IMR-90 (cell line): ENCODE measurements at regions not wholly inside any gene's neighbourhood (a gene's known extent, or its start where the extent isn't known, plus 50 kb on each side); places are given as distances from the start of the nearest gene placed in this dataset.

Experiments
- ATAC-seq: fragments of 200-7000 bp; cut with Tn5 transposase; 2 replicates; pipeline ENCODE4 v1.9.1; 2020; ENCODE audit warnings: low read depth, mild to moderate bottlenecking, moderate library complexity
- BruUV-seq: library from RNA; stranded (reverse); fragments of 400-500 nt; replicated peaks from 2 replicates; lab custom pipeline; 2021; lab: Mats Ljungman, UMichigan
- CTCF ChIA-PET: fragments of 300-600 bp; formaldehyde crosslinking; extraction: SDS; loops from one replicate; lab custom pipeline; 2021; ENCODE audit warnings: antibody characterized with exemption; lab: Yijun Ruan, JAX
- POLR2A ChIA-PET: fragments of 300-600 bp; sonication (Branson Sonifier 250); formaldehyde crosslinking; loops from one replicate; lab custom pipeline; 2022; ENCODE audit warnings: antibody characterized with exemption; ENCODE audit not compliant: unreplicated experiment; lab: Charles Lee
- DNase-seq: peaks from one replicate; pipeline ENCODE4 v3.0.0; 2013
- H2AFZ ChIP-seq: replicated peaks from 2 replicates; pipeline ENCODE3; 2013; ENCODE audit warnings: low read length, mild to moderate bottlenecking; ENCODE audit not compliant: poor library complexity
- H2AK5ac ChIP-seq: 2 replicates; pipeline ENCODE4 v1.6.1; 2013; ENCODE audit warnings: low read depth, low read length, inconsistent platforms
- H2AK9ac ChIP-seq: replicated peaks from 2 replicates; pipeline ENCODE3; 2013; ENCODE audit warnings: mild to moderate bottlenecking, low read depth, low read length, moderate library complexity; ENCODE audit not compliant: poor library complexity
- H2BK120ac ChIP-seq: 2 replicates; pipeline ENCODE4 v1.6.1; 2013; ENCODE audit warnings: low read depth, low read length, inconsistent platforms
- H2BK15ac ChIP-seq: 3 replicates; pipeline ENCODE4 v1.6.1; 2013; ENCODE audit warnings: low read depth, low read length, inconsistent platforms
- H2BK20ac ChIP-seq: 2 replicates; pipeline ENCODE4 v1.6.1; 2013; ENCODE audit warnings: low read depth, mild to moderate bottlenecking, inconsistent platforms, low read length, moderate library complexity
- H2BK5ac ChIP-seq: 2 replicates; pipeline ENCODE4 v1.6.1; 2013; ENCODE audit warnings: mild to moderate bottlenecking, low read depth, low read length, inconsistent platforms; ENCODE audit not compliant: poor library complexity, severe bottlenecking
- H3K14ac ChIP-seq: replicated peaks from 2 replicates; pipeline ENCODE4 v1.6.1; 2013; ENCODE audit warnings: low read depth, low read length, inconsistent platforms
- H3K18ac ChIP-seq: 2 replicates; pipeline ENCODE4 v1.6.1; 2013; ENCODE audit warnings: low read depth, low read length, control low read depth
- H3K23ac ChIP-seq: 2 replicates; pipeline ENCODE4 v1.6.1; 2013; ENCODE audit warnings: low read depth, low read length, inconsistent platforms
- H3K27ac ChIP-seq: 2 replicates; pipeline ENCODE4 v1.5.1; 2013; ENCODE audit warnings: mild to moderate bottlenecking, control low read depth, low read length; ENCODE audit not compliant: insufficient read depth
- H3K27me3 ChIP-seq: 2 replicates; pipeline ENCODE4 v1.6.1; 2013; ENCODE audit warnings: low read length; ENCODE audit not compliant: control insufficient read depth, insufficient read depth
- H3K36me3 ChIP-seq: 2 replicates; pipeline ENCODE4 v1.6.1; 2013; ENCODE audit warnings: low read length, mixed read lengths; ENCODE audit not compliant: control insufficient read depth, insufficient read depth
- H3K4ac ChIP-seq: 2 replicates; pipeline ENCODE4 v1.6.1; 2013; ENCODE audit warnings: low read depth, low read length, inconsistent platforms
- H3K4me1 ChIP-seq: 2 replicates; pipeline ENCODE4 v1.6.1; 2013; ENCODE audit warnings: low read length, mixed read lengths; ENCODE audit not compliant: control insufficient read depth, insufficient read depth
- H3K4me2 ChIP-seq: 2 replicates; pipeline ENCODE4 v1.6.1; 2013; ENCODE audit warnings: low read depth, mild to moderate bottlenecking, control low read depth, low read length, moderate library complexity
- H3K4me3 ChIP-seq: 2 replicates; pipeline ENCODE4 v1.5.1; 2013; ENCODE audit warnings: low read depth, mild to moderate bottlenecking, control low read depth, low read length, moderate library complexity; ENCODE audit not compliant: insufficient read depth
- H3K56ac ChIP-seq: 2 replicates; pipeline ENCODE4 v1.6.1; 2013; ENCODE audit warnings: low read length, inconsistent platforms; ENCODE audit not compliant: insufficient read depth; ENCODE audit errors: extremely low read depth
- H3K79me1 ChIP-seq, 2 experiments: 2 replicates each; pipeline ENCODE4 v1.6.1; 2013; ENCODE audit warnings: low read length in 2 of 2, inconsistent platforms in 1 of 2, low read depth in 1 of 2
- H3K9ac ChIP-seq: 2 replicates; pipeline ENCODE4 v1.6.1; 2013; ENCODE audit warnings: low read depth, low read length, control low read depth
- H3K9me1 ChIP-seq: 2 replicates; pipeline ENCODE4 v1.6.1; 2013; ENCODE audit warnings: low read length, inconsistent platforms; ENCODE audit not compliant: insufficient read depth
- H3K9me3 ChIP-seq: 2 replicates; pipeline ENCODE4 v1.6.1; 2013; ENCODE audit warnings: low read length; ENCODE audit not compliant: control insufficient read depth, insufficient read depth
- H4K20me1 ChIP-seq: 2 replicates; pipeline ENCODE4 v1.6.1; 2013; ENCODE audit warnings: low read length, inconsistent platforms; ENCODE audit not compliant: insufficient read depth
- H4K5ac ChIP-seq: 2 replicates; pipeline ENCODE4 v1.6.1; 2013; ENCODE audit warnings: mild to moderate bottlenecking, low read depth, low read length, control low read depth
- H4K8ac ChIP-seq, 2 experiments: 2 replicates each; pipeline ENCODE4 v1.6.1; 2013; ENCODE audit warnings: low read depth in 2 of 2, low read length in 2 of 2, control low read depth in 1 of 2, inconsistent platforms in 1 of 2
- H4K91ac ChIP-seq: 2 replicates; pipeline ENCODE4 v1.6.1; 2013; ENCODE audit warnings: low read depth, low read length, inconsistent platforms; ENCODE audit not compliant: insufficient read depth
- NFE2L2 ChIP-seq: fragments of 150-350 bp; IDR thresholded peaks from 2 replicates; pipeline ENCODE4 v1.6.1; 2016; ENCODE audit warnings: low read depth, mild to moderate bottlenecking, low read length
- RAD21 ChIP-seq: IDR thresholded peaks from 2 replicates; pipeline ENCODE4 v1.6.1; 2012; ENCODE audit warnings: low read length, improper control_type of control experiment
- USF2 ChIP-seq: fragments of 150-350 bp; IDR thresholded peaks from 2 replicates; pipeline ENCODE4 v1.6.1; 2017; ENCODE audit warnings: mild to moderate bottlenecking, antibody characterized with exemption, low read length, low read depth
- WGBS, 2 experiments: methylation state at CpG; one replicate each; pipeline versions ENCODE4 v1.1.5 to v1.1.7; 2013; ENCODE audit warnings: missing lambda C conversion rate in 2 of 2; ENCODE audit not compliant: insufficient read length in 1 of 2; ENCODE audit errors: extremely low coverage in 2 of 2; 5-methylcytosine and 5-hydroxymethylcytosine counted together
- dilution Hi-C: fragments of 300-500 bp; cut with HindIII; formaldehyde crosslinking; loops from one replicate; pipeline ENCODE4 v1.14.3; 2018; ENCODE audit warnings: low sequenced_read_pairs; ENCODE audit not compliant: unreplicated experiment
- in situ Hi-C: fragments of 300-500 bp; cut with MboI; formaldehyde crosslinking; loops from 3 replicates; pipeline ENCODE4 v1.14.3; 2019; ENCODE audit warnings: low sequenced_read_pairs, inconsistent platforms, mixed read lengths
- intact Hi-C: fragments of 100-400 bp; cut with micrococcal nuclease; formaldehyde crosslinking; loops from 2 replicates; pipeline ENCODE4 v1.10.0; 2022

GRCh38 chr3:180116203-180116602, 79.5 kb upstream of the PEX5L start:
- no TSS peak for BruUV-seq
- H3K4me2 ChIP-seq: no peak overlapping the region
- H2BK120ac ChIP-seq: no peak overlapping the region
- no peak overlapping the region for H4K91ac ChIP-seq
- no peaks in the 10 kb centered on the region for H3K9me1 ChIP-seq
- no peak overlapping the region for H2BK15ac ChIP-seq
- no peak overlapping the region for H2AK5ac ChIP-seq
- no peak overlapping the region for H2BK5ac ChIP-seq
- no peak overlapping the region for H3K56ac ChIP-seq
- H3K18ac ChIP-seq: no peak overlapping the region
- H3K14ac ChIP-seq: no peak overlapping the region
- ChIA-PET POLR2A (no interaction called here), CTCF (no interaction called here)
- no peaks in the 10 kb centered on the region for H3K27me3 ChIP-seq
- no peak overlapping the region for H2AFZ ChIP-seq
- H3K9ac ChIP-seq: no peak overlapping the region
- dilution Hi-C loops: no loop called here
- H4K5ac ChIP-seq: no peak overlapping the region
- no peak overlapping the region for H3K27ac ChIP-seq
- H4K20me1 ChIP-seq: no peaks in the 10 kb centered on the region
- no peak for DNase-seq
- TF ChIP-seq RAD21: no peak
- TF ChIP-seq USF2: no peak
- TF ChIP-seq NFE2L2: no peak
- in situ Hi-C loops: no loop called here
- no peak overlapping the region for H3K4me3 ChIP-seq
- no CpG with 5 or more reads among the region's 4 CpGs for WGBS, 2 experiments
- H2BK20ac ChIP-seq: no peak overlapping the region
- no peak overlapping the region for H2AK9ac ChIP-seq
- no peak overlapping the region for H3K4ac ChIP-seq
- H3K9me3 ChIP-seq: no peaks in the 10 kb centered on the region
- H3K23ac ChIP-seq: no peak overlapping the region
- no peaks in the 10 kb centered on the region for H3K79me1 ChIP-seq
- intact Hi-C loops: no loop called here
- H3K4me1 ChIP-seq: no peaks in the 10 kb centered on the region
- no peak overlapping the region for H4K8ac ChIP-seq
- ATAC-seq: no peak
- H3K36me3 ChIP-seq: no peaks in the 10 kb centered on the region
